ENCODE measurements at regions not wholly inside any gene's neighbourhood (a gene's known extent, or its start where the extent isn't known, plus 50 kb on each side); places are given as distances from the start of the nearest gene placed in this dataset.
"Not testable (repeated sequence)": the region's sequence is repeated elsewhere in the genome, so short reads cannot be mapped to it uniquely, and the experiment has no call there.

DNA sequence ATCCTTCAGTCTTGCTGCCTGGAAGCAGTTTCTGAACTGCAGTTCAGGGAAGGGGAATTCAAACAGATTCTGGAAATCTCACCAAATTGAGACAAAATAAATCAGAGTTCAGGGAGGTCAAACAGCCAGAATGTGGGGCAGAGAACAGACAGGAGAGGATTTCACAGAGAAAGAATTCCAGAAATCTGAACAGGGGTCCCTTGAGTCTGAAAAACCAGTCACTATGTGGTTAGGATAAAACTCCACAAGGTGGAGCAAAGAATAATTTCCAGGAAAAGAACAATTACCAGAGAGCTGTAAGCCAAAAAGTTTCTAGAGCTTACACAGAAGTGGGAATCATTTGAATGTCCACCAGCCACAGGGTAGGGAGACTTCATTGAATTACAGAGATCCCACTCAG lies 84.7 kb downstream of the URB2 start:
- no peak for DNase-seq

DNA sequence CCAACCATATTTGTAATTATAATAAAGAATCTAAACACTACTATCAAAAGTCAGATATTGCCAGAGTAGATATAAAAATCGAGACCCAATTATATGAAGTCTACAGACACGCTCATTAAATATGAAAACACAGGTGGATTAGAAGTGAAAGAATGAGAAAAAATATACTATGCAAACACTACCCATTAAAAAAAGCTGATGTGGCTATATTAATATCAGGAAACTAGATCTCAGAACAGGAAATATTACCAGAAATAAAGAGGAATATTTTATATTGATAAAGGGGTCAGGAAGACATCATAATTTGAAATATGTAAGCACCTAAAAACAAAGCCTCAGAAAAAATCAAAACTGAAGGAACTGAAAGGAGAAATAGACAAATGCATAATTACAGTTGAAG lies 88.3 kb downstream of the URB2 start:
- no peak for DNase-seq

DNA sequence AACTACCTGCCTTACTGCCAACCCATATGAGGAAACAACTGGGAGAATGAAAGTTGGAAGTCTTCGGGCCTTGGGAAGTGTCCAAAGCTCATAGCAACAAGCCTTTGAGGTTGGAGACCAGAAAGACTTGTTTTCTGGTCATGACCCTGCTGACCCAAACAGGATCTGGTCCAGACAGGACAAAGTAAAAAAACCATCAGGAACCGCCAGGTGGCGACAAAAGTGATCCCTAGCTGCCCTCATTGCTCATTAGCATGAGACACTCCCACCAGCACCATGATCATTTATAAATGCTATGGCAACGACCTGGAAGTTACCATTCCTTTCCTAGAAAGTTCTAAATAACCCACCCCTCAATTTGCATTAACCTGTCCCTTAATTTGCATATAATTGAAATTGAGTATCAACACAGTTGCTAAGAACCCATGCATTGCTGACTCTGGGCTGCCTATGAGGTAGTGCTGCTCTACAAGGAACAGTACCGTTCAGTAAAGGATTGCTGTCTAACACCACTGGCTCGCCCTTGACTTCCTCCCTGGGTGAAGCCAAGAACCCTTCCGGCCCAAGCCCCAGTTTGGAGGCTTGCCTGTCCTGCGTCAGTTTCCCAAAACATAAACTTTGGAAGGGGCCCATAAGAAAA lies 89.0 kb downstream of the URB2 start:
- DNase-seq = no peak

DNA sequence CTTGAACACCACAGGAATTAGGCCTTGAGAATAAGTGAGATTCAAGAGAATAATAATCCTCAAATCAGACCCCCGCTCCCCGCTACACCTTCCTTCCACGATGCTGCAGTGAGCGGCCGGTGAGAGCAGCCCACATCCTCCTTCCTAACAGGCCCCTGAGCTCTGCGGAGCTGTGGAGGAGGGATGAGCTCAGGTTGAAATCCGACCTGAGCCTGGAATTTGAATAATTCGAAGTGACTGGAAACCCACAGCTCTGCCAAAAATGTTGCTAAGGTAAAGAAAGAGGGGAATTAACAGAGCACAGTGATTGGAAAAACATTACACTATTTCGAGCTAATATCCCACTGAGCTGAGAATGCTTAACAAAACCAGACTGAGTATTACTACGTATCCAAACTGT lies 90.0 kb downstream of the URB2 start:
- no peak for DNase-seq

DNA sequence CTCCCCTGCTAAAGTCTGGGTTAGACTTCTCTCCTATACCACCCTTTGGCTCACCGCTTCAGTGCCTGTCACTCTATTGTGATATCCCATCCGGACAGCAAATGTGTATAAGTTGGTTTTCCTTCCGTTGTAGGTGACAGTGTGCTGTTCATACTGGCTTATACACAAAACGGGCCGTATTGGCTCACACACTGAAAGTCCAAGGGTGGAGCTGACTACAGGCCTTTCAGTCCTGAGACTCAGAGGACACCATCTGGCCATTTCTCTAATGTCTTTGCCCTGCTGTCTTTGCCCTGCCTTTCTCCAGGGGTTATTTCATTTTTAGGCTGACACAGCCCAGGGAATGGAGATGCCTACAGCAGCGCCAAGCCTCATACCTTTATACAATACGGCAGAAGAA lies 90.7 kb downstream of the URB2 start:
- no peak for DNase-seq

DNA sequence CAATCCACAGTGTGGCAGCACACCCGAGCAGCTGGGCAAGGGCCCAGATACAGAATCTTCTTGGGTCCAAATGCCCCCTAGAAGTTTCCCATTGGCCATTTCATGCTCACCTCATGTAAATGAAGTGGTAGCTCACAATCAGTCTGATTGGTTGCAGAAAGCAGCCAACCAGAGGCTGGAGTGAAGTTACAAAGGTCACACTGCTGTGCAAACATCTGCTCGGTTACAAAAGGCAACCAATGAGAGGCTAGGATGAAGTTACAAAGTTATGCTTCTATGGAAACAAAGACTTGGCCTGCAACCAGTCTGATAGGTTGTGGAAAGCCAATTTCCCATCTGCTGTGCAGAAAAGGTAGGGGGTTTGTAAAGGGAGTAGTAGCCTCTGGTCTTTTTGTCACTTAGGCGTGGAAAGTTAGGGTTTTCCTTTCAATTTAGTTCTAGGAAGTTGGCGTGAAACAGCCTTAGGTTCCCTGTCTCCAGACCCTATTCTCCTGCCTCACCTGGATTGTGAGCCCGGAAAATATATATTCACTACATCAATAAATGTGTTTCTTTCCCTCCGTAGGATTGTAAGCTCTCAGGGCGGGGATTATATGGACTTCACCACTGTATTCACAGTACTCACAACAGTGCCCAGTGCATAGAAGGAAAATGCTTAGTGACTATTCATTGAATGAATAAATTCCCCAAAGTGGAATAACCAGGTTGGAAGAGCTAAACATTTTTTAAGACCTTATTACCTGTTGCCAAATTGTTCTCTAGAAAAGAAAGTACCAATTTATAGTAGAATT lies 91.9 kb downstream of the URB2 start:
- no peak for DNase-seq

DNA sequence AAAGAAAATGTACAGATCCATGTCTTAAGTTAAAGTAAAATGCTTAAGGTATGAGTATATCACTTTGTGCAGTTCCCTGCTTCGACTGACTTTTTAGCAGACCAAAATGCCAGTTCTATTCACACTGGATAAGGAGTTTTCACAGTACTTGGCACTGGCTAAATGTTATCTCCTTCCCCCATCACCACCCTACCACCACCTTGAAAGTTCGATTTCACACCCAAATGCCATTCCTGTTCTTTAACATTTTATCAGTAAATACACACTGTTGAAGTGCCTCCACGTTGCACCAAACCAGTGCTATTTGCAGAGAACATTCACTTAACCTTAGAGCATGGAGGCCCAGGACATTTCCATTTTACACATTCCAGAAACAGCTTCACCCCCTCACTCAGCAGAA lies 100.0 kb downstream of the URB2 start:
- no peak for DNase-seq

DNA sequence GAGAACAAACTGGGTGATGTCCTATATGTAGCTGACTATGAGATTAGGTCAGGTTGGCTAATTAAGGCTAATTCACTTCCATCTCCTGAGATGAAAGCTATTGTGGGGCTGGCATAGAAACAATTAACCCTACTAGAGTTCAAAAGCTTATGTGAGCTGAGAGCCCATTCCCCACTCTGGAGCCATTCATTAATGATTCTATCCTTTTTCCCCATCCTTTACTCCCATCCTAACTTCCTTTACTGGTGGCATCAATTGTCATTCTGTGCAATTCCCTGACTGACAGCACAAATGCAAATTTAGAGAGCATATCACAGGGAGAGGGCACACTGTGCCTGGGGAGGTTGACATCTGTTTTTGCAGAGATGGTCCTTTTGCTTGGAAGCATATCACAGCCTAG lies 103.9 kb downstream of the URB2 start:
- no peak for DNase-seq

DNA sequence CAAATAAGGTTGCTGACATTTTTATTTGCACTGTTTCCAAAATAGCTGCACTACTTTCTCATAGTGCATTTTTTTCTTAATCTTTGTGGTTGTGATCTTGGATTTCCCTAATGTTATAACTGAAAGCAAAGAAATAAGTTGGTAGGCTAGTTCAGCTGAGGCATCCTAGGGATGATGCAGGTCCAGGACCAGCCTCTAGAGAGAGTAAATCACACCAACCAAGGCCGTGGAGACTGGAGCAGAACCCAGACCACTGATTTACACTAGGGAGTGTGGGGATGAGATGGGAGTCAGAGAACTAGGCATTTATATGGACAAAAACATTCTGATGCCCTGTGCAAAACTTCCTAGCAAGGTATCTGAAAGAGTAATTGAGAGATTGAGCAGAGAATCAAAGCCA lies 104.5 kb downstream of the URB2 start:
- no peak for DNase-seq

DNA sequence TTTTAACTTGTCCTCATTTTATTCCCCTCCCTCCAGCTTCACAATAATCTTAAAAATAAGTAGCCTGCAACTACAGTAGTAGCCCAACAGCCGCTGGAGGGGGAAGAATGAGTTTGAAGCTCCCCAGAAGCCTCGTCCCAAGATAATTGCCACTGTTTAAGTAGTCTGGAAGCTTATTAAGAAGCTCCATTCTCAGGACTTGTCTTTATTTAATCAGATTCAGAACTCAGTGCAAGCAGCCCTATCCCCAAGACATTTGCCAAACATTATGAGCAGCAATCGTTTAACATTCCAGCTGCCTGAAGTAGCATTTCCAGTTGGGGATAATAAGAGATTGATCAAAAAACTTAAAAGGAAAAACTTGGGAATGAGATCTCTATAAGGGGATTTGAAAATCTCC lies 106.0 kb downstream of the URB2 start:
- no peak for DNase-seq

DNA sequence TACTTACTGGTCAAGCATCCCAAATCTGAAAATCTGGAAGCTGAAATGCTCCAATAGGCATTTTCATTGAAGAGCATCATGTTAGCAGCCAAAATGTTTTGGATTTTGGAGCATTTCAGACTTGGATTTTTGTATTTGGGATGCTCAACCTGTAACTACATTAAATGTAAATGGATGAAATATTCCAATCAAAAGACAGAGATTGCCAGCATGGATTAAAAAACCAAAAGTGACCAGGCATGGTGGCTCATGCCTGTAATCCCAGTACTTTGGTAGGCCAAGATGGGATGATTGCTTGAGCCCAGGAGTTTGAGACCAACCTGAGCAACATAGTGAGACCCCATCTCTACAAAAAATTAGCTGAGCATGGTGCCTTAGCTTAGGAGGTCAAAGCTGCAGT lies 110.3 kb downstream of the URB2 start:
- no peak for DNase-seq

DNA sequence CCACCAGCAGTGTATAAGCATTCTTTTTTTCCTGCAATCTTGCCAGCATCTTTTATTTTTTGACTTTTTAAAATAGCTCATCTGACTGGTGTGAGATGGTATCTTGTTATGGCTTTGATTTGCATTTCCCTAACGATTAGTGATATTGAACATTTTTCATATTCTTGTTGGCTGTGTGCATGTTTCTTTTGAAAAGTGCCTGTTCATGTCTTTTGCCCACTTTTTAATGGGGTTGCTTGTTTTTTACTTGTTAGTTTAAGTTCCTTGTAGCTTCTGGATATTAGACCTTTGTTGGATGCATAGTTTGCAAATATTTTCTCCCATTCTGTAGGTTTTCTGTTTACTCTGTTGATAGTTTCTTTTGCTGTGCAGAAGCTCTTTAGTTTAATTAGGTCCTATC lies 116.6 kb downstream of the URB2 start:
- not testable (repeated sequence) for DNase-seq

DNA sequence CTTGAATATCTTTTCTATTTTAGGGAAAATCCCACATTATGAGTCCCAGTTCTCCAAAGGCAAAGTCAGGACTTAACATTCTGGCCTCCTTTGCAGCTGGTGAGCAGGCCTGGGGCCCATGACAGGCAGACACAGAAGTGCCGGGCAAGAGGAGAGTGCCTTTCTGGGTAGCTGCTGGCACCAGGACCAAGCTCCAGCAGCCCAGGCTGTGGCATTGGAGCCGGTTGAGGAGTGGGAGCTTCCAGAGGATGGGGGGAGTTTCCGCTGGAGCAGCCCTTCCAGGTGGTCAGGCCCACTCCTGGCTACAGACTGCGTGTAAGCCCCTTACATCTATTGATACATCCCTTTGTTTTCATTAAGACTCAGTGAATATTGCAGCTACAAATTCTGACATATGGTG lies 123.9 kb downstream of the URB2 start:
- no peak for DNase-seq

DNA sequence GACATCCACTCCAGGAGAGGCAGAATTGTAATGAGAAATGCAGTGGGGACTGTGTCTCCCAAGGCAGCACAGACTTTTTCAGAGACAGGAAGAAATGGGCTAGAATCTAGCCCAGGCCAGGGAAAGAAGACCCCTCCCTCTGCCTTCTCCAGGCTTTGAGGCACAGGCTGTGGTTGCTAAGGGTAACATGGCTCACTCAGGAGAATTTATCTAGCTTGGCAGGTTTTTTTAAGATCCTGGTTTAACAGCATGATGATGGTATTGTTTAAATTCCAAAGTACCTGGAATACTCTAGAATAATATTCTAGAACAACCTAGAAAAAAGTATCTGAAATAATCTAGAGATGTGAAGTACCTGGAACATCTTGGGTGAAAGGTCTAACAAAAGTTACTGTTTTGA lies 125.6 kb downstream of the URB2 start:
- DNase-seq = no peak

DNA sequence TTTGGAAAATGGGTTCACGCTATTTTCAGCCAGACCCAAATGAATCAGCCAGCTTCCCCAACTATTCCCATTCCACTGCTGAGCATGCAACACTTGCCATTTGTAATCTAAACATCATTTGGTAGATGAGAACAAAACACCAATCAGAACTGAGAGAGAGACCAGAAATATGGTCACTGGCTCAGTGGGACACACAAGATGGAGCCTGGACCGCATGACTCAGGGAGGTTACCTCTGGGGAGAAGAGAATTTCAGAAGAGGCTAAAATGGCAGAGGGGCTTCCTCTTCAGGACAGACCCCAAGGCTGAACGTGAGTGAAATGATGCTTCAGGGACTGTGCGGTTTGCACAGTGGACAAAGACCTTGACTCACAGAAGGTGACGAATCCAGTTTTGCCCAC lies 126.6 kb downstream of the URB2 start:
- DNase-seq = no peak

DNA sequence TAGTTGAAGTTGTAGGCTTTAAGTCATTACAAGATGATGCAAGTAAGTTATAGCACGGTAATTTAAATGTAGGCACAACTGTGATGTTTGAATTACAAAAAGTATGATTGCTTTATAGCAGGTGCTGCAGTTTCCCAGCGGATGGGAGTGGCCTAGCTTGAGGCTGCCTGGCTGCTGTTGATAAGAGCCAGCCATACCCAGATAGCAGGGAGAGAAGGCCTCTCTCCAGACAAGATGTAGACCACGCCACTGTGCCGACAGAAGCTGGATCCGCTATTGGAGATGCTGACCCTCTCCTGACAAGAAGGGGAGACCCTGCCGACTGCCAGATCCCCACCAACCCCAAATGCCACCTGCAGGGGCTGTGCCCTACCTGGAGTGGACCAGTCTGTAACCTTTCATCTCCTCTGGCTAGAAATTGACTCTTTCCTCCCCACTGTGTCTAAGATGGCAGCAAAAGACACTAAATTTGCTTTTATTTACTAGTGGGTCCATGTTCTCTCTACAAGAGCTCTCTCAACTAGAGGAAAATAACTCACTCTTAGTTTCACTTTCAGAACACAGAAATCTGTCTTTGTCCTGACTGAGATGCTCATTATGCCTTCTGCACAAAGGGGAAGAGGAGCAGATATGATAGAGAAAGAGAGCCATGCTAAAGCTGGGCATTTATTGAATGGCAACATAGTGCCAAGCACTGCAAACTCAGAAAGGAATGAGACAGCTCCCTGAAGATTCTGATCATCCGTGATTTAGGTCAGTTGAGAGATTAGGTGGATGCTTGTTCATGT lies 127.9 kb downstream of the URB2 start:
- DNase-seq = no peak

DNA sequence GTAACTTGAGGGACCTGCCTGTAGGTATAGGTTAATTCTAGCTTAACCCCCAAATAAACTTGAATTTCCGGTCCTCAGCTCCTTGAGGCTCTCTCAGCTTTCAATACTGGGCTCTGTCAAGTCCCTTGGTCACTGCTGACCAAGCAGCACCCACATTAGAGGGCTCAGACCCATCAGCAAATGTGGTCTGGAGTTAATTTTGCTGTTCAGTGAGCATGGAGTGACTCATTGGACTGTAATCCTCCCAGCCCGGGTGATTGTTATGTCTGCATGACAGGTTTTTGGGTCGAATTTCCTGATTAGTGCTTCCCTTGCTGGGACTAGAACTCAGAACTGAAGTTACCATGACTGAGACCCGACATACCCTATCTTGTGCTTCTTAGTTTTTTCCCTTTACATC lies 130.6 kb downstream of the URB2 start:
- no peak for DNase-seq

DNA sequence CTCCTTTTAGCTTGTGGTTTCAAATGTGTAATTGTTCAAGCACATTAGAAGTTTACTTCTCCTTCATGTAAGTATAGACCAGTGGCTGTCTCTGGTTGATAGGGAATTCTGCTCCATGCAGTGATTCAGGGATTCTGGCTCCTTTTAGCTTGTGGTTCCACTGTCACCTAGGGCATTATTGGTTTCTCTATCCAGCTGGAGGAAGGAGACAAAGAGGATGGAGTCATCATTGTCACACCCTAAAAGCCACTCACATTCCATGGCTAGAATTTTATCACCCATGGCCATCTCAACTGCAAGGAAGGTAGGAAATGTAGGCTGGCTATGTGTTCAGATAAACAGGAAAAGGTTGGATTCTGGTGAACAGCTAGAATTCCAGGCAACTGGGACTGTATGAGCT lies 131.2 kb downstream of the URB2 start:
- DNase-seq = no peak

DNA sequence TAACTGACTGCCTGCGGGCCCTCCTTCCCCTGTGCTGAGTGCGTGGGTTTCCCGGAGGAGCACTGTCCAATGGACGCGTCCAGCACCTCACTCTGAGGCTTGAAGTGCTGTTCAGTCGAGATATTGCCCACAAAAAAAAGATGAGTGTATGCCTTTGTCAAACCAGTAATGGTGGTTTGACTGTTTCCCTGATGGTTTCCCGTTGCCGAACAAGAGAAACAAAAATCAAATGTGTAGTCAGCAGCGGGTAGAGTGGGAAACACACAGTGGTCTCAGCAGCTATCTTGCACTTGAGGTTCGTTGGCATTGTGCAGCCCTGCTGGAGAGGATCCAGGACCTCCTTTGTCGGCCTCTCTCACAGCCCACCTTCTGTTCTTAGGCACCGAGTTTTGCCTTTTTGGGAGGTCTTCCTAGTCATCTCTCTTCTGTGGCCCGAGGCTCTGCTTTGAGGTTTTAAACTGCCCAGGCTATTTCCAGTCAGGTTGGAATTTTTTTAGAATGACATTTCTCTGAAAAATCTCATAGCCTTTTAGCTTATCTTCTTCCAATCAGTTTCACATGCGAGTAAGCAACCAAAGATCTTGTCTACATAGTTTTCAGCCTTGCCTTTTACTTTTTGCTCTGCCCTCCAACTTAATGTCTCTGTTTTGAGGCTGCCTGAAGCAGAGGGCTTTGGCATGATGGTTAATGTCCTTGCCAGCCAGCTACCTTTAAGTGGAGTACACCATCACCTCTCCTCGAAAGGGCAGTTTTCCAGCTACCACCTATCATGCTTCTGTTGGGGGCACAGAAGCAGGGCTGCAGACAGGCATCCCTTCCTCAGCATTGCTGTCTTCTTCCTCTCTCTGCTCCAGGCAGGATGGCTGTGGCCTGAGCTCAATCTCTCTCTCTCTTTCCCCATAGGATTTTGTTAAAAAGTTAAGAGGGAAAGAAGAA lies 132.3 kb downstream of the URB2 start:
- no peak for DNase-seq

DNA sequence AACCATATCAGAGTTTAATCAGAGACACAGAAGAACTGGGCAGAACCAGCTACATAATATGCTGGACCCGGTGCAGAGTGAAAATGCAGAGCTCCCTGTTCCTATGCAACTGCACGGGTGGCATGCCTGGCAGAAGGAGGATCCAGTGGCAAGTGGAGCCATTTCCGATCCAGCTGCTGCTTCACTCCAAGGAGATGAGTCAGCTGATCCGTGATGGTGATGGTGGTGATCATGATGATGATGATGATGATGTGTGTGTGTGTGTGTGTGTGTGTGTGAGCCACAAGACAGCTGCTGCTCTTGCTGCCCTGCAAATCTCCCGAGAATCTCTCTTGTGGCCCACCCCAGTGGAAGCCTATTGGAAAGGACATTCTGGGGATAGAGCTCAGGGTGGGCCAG lies 133.0 kb downstream of the URB2 start:
- DNase-seq = no peak

DNA sequence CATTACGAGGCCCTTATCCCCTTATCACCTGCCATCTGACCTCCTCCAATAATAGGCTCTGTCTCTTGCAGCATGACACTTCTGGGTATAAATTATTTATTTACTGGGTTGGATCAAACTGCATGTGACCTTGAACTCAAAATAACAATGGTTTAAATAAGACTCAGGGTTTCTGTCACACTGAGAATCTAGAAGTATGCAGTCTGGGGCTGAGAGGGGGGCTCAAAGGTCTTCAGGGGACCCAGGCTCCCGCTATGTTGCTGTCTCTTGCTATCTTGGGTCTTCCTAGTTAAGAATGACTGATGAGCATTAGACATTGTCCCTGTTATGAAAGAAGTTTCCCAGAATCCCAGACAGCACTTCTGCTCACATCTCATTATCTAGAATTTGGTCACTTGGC lies 133.5 kb downstream of the URB2 start:
- DNase-seq = no peak

DNA sequence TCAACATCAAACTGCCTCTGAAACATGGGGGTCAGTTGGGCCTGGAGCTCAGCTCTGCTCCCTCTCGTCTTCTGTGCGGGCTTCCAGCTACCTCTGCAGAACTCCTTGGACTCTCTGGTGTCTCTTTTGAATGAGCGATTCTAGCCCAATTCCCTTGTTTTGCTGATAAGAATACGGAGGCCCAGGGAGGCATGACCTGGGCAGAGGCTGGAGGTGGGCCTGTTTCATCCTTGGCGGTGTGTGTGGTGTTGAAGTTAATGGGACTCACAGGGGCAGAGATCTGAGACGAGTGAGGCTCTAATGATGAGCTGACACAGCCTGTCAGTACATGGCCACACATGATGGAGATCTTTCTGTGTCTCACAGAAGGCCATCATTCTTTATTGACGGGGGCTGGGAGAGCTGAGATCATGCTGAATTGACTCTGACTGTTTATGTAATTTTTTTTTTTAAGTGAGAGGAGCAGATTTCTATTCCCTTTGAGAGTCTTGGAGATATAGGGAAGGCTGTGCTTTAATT lies 134.5 kb downstream of the URB2 start:
- no peak for DNase-seq

DNA sequence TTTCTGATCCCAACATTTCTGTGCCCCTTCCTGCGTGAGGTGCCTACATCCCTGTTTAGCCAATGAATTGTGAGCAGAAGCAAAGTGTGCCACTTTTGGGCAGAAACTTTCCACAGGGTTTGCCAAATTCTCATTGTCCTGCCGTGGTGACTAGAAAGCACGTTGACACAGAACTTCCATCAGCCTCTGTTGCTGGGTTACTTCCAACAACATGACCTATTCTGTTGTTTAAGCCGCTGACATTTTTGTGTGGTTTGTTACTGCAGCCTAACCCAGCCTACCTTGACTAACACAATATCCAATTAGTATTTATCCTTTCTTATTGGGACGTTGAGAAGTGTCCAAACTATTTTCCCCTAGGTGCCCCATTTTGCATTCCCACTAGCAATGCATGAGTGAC lies 136.8 kb downstream of the URB2 start:
- DNase-seq = no peak

All from T1000 (cell line).